K562 (cell line): ENCODE measurements at regions not wholly inside any gene's neighbourhood (a gene's known extent, or its start where the extent isn't known, plus 50 kb on each side); places are given as distances from the start of the nearest gene placed in this dataset.

Experiments used
- ATAC-seq: fragments of 200-7000 bp; cut with Tn5 transposase; 3 replicates; pipeline ENCODE4 v1.9.1; 2020; ENCODE audit warnings: moderate library complexity
- BruUV-seq: library from RNA; stranded (reverse); fragments of 400-500 nt; replicated peaks from 2 replicates; lab custom pipeline; 2021; lab: Mats Ljungman, UMichigan
- CTCF ChIA-PET: fragments of 300-600 bp; formaldehyde crosslinking; extraction: SDS; loops from one replicate; lab custom pipeline; 2021; ENCODE audit warnings: low intra/inter-chr PET ratio; lab: Yijun Ruan, JAX
- POLR2A ChIA-PET: fragments of 300-600, 350-650 bp; sonication (Branson Sonifier 250); formaldehyde crosslinking; extraction: SDS; loops from one replicate; lab custom pipeline; 2021; ENCODE audit warnings: antibody characterized with exemption, inconsistent platforms; lab: Yijun Ruan, JAX
- DNase-seq, 4 experiments: peaks; one replicate each; pipeline versions ENCODE4 v3.0.0 to v3.0.0-alpha.2; 2011 to 2018; ENCODE audit warnings: low spot score in 3 of 4, mixed read lengths in 3 of 4; ENCODE audit errors: extremely low read depth in 1 of 4
- FAIRE-seq: peaks from 2 replicates; lab custom pipeline; 2011; peaks lifted over from hg19 to GRCh38; lab: Jason Lieb, UNC
- H2AFZ ChIP-seq: 2 replicates; pipeline ENCODE4 v1.6.0; 2011; ENCODE audit warnings: low read depth, low read length, control low read depth, inconsistent platforms
- H3K27ac ChIP-seq: fragments of 200-600 bp; 3 replicates; pipeline ENCODE4 v1.8.0; 2011; ENCODE audit warnings: low read depth, mild to moderate bottlenecking, control low read depth, inconsistent platforms, low read length, moderate library complexity, mixed read lengths; ENCODE audit errors: extremely low read depth
- H3K27me3 ChIP-seq, 2 experiments: fragments of 300-600 bp in 1 of 2; 2 replicates in 1 of 2; 3 replicates in 1 of 2; pipeline versions ENCODE4 v1.6.0 to v1.8.0; 2011; ENCODE audit warnings: inconsistent platforms in 2 of 2, low read length in 2 of 2, mild to moderate bottlenecking in 1 of 2, mixed read lengths in 1 of 2, moderate library complexity in 1 of 2; ENCODE audit not compliant: control insufficient read depth in 2 of 2, insufficient read depth in 2 of 2
- H3K36me3 ChIP-seq: fragments of 300-600 bp; 3 replicates; pipeline ENCODE4 v1.8.0; 2011; ENCODE audit warnings: mild to moderate bottlenecking, low read length, inconsistent platforms; ENCODE audit not compliant: control insufficient read depth, insufficient read depth
- H3K4me1 ChIP-seq, 2 experiments: fragments of 200-600 bp in 1 of 2; replicated peaks in 1 of 2; 2 replicates in 1 of 2; 3 replicates in 1 of 2; pipeline versions ENCODE4 v1.5.1 to v1.8.0; 2011; ENCODE audit warnings: inconsistent platforms in 2 of 2, low read length in 2 of 2, mild to moderate bottlenecking in 1 of 2, mixed read lengths in 1 of 2, moderate library complexity in 1 of 2; ENCODE audit not compliant: control insufficient read depth in 2 of 2, insufficient read depth in 2 of 2
- H3K4me2 ChIP-seq: 2 replicates; pipeline ENCODE4 v1.6.1; 2011; ENCODE audit warnings: low read length, control low read depth, inconsistent platforms, mixed read lengths; ENCODE audit not compliant: insufficient read depth
- H3K4me3 ChIP-seq: fragments of 200-600 bp; sonication (generic), shearing (Covaris generic); 2 replicates; pipeline ENCODE4 v1.5.1; 2016; ENCODE audit warnings: control low read depth, inconsistent platforms
- H3K79me2 ChIP-seq: fragments of 200-600 bp; 3 replicates; pipeline ENCODE4 v1.8.0; 2011; ENCODE audit warnings: low read length, inconsistent platforms; ENCODE audit not compliant: control insufficient read depth, insufficient read depth
- H3K9ac ChIP-seq, 2 experiments: 2 replicates each; pipeline versions ENCODE4 v1.6.0 to v1.6.1; 2011; ENCODE audit warnings: low read depth in 2 of 2, low read length in 2 of 2, control low read depth in 1 of 2, inconsistent platforms in 1 of 2, mild to moderate bottlenecking in 1 of 2, mixed read lengths in 1 of 2; ENCODE audit not compliant: insufficient read depth in 1 of 2
- H3K9me1 ChIP-seq: one replicate; pipeline ENCODE4 v1.6.0; 2011; ENCODE audit warnings: inconsistent platforms, mild to moderate bottlenecking, low read length, moderate library complexity; ENCODE audit not compliant: control insufficient read depth, insufficient read depth
- H3K9me3 ChIP-seq: replicated peaks from 2 replicates; pipeline ENCODE4 v1.5.1; 2011; ENCODE audit warnings: low read depth, low read length, inconsistent platforms; ENCODE audit not compliant: control insufficient read depth, insufficient read depth
- H4K20me1 ChIP-seq: replicated peaks from 2 replicates; pipeline ENCODE4 v1.6.1; 2011; ENCODE audit warnings: low read length, inconsistent platforms, mixed read lengths; ENCODE audit not compliant: control insufficient read depth, insufficient read depth
- HMBOX1 ChIP-seq: sonication (generic); IDR thresholded peaks from 2 replicates; pipeline ENCODE4 v1.6.1; 2016
- MAFF ChIP-seq: IDR thresholded peaks from 2 replicates; pipeline ENCODE4 v1.6.1; 2012; ENCODE audit warnings: low read length, improper control_type of control experiment
- MCM2 ChIP-seq: fragments of 450-650 bp; IDR thresholded peaks from 2 replicates; pipeline ENCODE4 v1.6.1; 2017; ENCODE audit warnings: low read depth, mild to moderate bottlenecking
- NFATC3 ChIP-seq: fragments of 450-650 bp; IDR thresholded peaks from 2 replicates; pipeline ENCODE4 v1.6.1; 2017; ENCODE audit warnings: mild to moderate bottlenecking
- NFYB ChIP-seq: IDR thresholded peaks from 2 replicates; pipeline ENCODE4 v1.6.1; 2011; ENCODE audit warnings: mild to moderate bottlenecking, moderate library complexity; ENCODE audit not compliant: insufficient read length; ENCODE audit errors: extremely low read depth
- RAD51 ChIP-seq: fragments of 450-650 bp; IDR thresholded peaks from 2 replicates; pipeline ENCODE4 v1.7.1; 2016; ENCODE audit warnings: low read depth, mild to moderate bottlenecking, borderline replicate concordance
- SUPT5H ChIP-seq: fragments of 450-650 bp; IDR thresholded peaks from 2 replicates; pipeline ENCODE4 v1.6.1; 2016
- ZNF583 ChIP-seq: fragments of 250-450 bp; sonication (Bioruptor Pico); IDR thresholded peaks from 2 replicates; pipeline ENCODE4 v1.4.0; 2020
- WGBS: fragments of 100-300 bp; shearing (Covaris generic); methylation state at CpG from one replicate; pipeline ENCODE4 v1.1.6; 2016; ENCODE audit warnings: low coverage, mixed read lengths; ENCODE audit not compliant: insufficient coverage; ENCODE audit errors: missing lambda C conversion rate; 5-methylcytosine and 5-hydroxymethylcytosine counted together
- in situ Hi-C: fragments of 300-500 bp; cut with MboI; formaldehyde crosslinking; loops from 4 replicates; pipeline ENCODE4 v1.15.0; 2018; ENCODE audit warnings: inconsistent platforms, mixed read lengths
- intact Hi-C: fragments of 100-400 bp; cut with micrococcal nuclease; formaldehyde crosslinking; loops from 2 replicates; pipeline ENCODE4 v1.14.2; 2022
- TF ChIP-seq, protein P1 (sequence below), 3 experiments: fragments of 200-800 bp in 1 of 3; fragments of 250-450 bp in 1 of 3; fragments of 450-650 bp in 1 of 3; sonication (Bioruptor Pico) in 1 of 3; sonication (Bioruptor generic) in 1 of 3; formaldehyde crosslinking in 1 of 3; IDR thresholded peaks; 2 replicates each; pipeline versions ENCODE4 v1.6.1 to v1.8.0; 2016 to 2022; ENCODE audit warnings: mild to moderate bottlenecking in 2 of 3, missing genetic modification characterization in 2 of 3, missing compliant biosample characterization in 1 of 3, moderate library complexity in 1 of 3

- no peak overlapping the region for H2AFZ ChIP-seq
- no peaks in the 10 kb centered on the region for H3K9me3 ChIP-seq
- WGBS = 0% methylated on average over 2 of the region's 2 CpGs
- H3K79me2 ChIP-seq = no peaks in the 10 kb centered on the region
- ATAC-seq (no peak), DNase-seq (no peak), FAIRE-seq (no peak)
- no peaks in the 10 kb centered on the region for H3K9me1 ChIP-seq
- no peak overlapping the region for H3K9ac ChIP-seq
- H3K4me1 ChIP-seq = no peaks in the 10 kb centered on the region
- no TSS peak for BruUV-seq
- POLR2A ChIA-PET = no interaction called here
- H4K20me1 ChIP-seq = no peaks in the 10 kb centered on the region
- intact Hi-C loops = no loop called here
- no peak for TF ChIP-seq SUPT5H
- TF ChIP-seq HMBOX1 = no peak
- TF ChIP-seq, all 486 proteins: peak for 0
- Histone ChIP-seq H3K27me3 (no peaks in the 10 kb centered on the region), H3K27ac (no peak overlapping the region), H3K4me3 (no peak overlapping the region), H3K4me2 (no peak overlapping the region), H3K36me3 (no peaks in the 10 kb centered on the region)
- in situ Hi-C loops = no loop called here
- CTCF ChIA-PET = no interaction called here
These were observed 577.4 kb downstream of the HTR1B start for GRCh38 chr6:76885861-76886301.

- no peak for FAIRE-seq
- Histone ChIP-seq H3K4me3 (no peak overlapping the region), H4K20me1 (no peaks in the 10 kb centered on the region)
- no peak for TF ChIP-seq NFYB
- no peak for TF ChIP-seq RAD51
- TF ChIP-seq, protein P1, sequence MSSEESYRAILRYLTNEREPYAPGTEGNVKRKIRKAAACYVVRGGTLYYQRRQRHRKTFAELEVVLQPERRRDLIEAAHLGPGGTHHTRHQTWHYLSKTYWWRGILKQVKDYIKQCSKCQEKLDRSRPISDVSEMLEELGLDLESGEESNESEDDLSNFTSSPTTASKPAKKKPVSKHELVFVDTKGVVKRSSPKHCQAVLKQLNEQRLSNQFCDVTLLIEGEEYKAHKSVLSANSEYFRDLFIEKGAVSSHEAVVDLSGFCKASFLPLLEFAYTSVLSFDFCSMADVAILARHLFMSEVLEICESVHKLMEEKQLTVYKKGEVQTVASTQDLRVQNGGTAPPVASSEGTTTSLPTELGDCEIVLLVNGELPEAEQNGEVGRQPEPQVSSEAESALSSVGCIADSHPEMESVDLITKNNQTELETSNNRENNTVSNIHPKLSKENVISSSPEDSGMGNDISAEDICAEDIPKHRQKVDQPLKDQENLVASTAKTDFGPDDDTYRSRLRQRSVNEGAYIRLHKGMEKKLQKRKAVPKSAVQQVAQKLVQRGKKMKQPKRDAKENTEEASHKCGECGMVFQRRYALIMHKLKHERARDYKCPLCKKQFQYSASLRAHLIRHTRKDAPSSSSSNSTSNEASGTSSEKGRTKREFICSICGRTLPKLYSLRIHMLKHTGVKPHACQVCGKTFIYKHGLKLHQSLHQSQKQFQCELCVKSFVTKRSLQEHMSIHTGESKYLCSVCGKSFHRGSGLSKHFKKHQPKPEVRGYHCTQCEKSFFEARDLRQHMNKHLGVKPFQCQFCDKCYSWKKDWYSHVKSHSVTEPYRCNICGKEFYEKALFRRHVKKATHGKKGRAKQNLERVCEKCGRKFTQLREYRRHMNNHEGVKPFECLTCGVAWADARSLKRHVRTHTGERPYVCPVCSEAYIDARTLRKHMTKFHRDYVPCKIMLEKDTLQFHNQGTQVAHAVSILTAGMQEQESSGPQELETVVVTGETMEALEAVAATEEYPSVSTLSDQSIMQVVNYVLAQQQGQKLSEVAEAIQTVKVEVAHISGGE (CRISPR knock-in tag; IDR thresholded peaks at IDR 0.05) = no peak
- no peak for TF ChIP-seq ZNF583
- TF ChIP-seq NFATC3 = no peak
- TF ChIP-seq MAFF = no peak
- TF ChIP-seq HMBOX1 = no peak
- TF ChIP-seq MCM2 = no peak
- TF ChIP-seq, all 486 proteins: peak for 0
- DNase-seq (no peak), ATAC-seq (no peak)
- Histone ChIP-seq H3K9me1 (no peaks in the 10 kb centered on the region), H3K9ac (no peak overlapping the region), H3K27me3 (no peaks in the 10 kb centered on the region), H3K9me3 (no peaks in the 10 kb centered on the region), H3K36me3 (no peaks in the 10 kb centered on the region), H3K4me1 (no peaks in the 10 kb centered on the region), H3K4me2 (no peak overlapping the region), H2AFZ (no peak overlapping the region), H3K27ac (no peak overlapping the region), H3K79me2 (no peaks in the 10 kb centered on the region)
- ChIA-PET CTCF (no interaction called here), POLR2A (no interaction called here)
- in situ Hi-C loops (no loop called here), intact Hi-C loops (no loop called here)
- BruUV-seq = no TSS peak
- WGBS = 9% methylated on average over 1 of the region's 1 CpG
These were observed 581.9 kb downstream of the HTR1B start for GRCh38 chr6:76881414-76881813.
